Right renal cortex interstitium (tissue), 3 donors: ENCODE measurements at regions not wholly inside any gene's neighbourhood (a gene's known extent, or its start where the extent isn't known, plus 50 kb on each side); places are given as distances from the start of the nearest gene placed in this dataset.

ENCODE experiments used
- DNase-seq, 3 donors: peaks; one replicate each; pipeline ENCODE4 v3.0.0-alpha.2; 2013; ENCODE audit warnings: low read depth in 3 of 3, low spot score in 2 of 3

DNA sequence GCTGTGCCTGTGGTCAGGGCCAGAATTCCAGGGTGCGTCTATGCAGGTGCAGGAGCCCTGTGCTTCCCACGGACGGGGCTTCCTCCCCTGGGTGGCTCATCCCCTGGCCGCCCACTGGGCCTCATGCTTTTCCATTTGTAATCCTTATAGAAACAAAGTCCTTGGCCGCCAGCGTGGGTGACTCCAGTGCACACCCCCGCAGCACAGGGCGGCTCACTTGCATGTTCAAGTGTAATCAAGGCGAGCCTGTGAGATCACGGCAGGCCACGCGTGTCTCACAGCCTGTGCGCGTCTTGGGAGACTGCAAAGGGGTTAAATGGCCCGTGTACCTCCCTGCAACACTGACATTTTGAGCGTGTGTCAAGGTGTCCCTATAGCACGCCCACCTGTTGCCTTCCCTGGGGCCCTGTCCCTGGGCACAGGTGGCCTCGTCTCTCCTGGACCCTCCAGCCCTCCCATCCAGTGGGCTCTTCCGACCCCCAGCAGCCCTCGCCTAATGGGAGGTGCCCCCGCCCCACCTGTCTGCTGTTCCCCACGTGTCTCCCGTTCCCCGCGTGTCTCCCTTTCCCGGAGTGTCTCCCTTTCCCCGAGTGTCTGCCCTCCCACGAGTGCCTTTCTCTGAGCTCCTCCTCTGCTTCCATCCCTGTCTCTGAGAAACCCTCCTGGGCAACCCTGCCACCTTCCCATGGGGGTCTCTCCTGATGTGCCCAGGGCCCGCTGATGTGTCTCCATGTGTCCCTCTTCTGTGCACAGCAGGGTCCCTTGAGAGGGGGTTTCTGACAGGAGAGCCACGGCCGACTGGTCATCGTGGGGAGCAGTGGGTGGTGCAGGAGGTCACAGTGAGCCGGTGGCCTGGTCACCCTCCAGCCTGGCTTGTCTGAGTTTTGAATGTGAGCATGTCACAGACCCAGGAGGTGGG is 1215.3 kb downstream of the BRD1 start:
- no peak for DNase-seq

DNA sequence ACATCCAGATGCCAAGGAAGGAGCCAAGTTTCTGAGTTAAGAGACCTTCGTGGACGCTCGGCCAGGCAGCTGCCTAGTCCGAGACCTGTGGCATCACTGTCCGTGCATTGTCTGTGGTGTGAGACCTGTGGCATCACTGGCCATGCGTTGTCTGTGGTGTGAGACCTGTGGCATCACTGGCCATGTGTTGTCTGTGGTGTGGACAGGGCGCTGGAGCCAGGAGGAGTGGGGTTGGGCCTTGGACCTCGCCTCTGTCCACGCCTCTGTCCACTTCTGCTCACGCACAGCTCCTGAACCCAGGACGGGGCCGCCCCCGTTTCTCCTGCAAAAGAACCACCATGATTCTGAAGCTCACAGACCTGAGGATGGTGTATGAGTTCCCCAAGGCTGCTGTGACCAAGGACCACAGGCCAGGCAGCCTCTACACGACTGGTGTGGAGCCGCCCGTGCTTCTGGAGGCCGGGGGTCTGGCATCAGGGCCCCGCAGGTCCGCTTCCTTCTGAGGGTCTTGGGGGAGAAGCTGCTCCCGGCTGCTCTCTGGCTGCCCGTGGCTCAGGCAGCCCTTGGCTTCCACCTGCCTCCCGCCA is 1218.3 kb downstream of the BRD1 start:
- DNase-seq: no peak

DNA sequence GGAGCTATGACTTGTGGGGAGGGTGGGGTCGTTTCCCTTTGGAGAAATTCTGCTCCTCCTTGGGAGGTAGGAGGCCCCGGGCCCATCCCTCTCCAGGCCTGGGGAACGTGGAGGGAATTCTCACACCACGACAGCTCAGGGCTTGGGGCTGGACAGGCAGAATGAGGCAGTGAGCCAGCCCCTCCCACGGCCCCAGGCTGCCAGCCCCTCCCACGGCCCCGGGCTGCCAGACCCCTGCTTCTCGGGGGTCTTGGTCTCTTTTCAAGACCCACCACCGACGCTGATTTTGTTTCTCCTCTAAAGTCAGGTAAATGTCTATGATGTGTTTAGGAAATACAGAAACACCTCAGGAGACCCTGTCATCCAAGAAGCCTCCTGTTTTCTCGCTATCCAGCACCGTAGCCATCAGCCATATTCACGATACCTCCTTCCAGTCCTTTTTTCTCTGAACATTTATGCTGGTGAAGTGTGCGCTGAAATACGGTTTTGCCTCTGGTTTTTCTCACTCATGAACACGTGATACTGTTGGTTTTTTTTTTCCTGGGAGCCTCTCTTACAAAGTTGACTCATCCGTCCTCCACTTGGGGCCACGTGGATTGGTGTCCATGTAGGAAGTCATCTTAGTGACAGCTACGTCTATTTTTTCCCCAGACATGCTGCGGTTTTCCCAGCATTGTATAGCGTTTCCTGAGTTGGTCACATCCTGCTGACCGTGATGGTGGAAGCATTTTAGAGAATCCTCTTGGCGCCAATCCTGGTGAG is 1219.6 kb downstream of the BRD1 start:
- DNase-seq: no peak

DNA sequence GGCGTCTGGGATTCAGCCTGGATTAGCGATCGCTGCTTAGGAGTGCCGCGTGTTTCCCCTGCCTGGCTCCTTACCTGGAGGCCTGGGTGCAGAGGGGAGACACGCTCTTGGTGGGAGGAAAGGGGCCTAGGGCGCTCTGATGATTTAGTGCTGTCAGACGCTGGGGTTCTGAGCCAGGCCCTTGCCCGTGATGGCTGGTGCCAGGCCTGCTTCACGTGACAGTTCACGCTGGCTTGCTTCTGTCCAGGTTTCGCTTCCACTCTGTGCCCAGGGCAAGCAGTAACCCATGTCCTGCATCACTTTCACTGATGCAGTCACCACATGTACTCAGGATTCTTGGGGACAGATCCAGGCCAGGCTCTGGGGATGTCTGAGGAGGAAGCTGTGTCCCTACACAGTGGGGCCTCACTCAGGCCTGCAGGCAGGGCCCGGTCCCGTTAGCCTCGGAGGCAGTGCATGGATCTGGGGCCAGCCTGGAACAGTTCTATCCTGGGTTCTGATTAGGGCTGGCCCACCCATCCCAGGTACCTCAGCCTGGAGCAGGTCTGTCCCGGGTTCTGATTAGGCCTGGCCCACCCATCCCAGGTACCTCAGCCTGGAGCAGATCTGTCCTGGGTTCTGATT is 1220.9 kb downstream of the BRD1 start:
- DNase-seq: no peak

DNA sequence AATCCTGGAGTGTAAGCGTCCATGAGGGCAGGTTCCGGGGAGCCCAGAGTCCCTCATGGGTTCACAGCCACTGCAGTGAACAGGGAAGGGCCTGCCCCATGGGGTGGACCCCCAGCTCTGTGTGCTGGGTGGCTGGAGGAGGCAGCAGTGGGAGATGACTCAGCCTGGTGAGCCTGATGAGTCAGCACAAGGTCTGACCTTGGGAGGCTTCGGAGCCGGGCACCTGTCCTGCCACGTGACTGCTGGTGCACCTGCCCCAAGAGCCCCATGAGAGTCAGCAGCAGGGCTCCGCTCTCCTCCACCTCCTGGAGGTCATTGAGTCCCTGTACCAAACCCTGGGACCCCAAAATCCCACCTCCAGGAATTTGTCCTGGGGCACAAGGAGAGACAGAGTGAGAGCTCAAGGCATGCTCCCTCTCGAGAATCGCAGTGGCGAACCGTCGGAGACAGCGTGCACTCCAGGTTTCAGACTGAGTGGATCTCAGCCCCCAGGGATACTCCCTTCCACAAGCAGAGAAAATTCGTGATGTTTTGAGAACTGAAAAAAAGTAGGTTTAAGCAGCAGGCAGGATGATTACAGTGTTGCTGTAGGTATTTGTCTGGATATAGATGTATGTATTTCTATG is 1221.7 kb downstream of the BRD1 start:
- no peak for DNase-seq

DNA sequence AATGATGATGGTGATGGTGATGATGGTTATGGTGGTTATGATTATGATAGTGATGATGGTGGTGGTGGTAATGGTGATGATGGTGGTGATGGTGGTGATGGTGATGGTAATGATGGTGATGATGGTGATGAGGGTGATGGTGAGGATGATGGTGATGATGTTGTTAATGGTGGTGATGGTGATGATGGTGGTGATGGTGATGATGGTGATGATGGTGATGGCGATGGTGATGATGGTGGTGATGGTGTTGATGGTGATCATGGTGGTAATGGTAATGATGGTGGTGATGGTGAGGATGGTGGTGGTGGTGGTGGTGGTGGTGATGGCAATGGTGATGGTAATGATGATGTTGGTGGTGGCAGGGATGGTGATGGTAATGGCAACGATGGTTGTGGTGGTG is 1222.5 kb downstream of the BRD1 start:
- DNase-seq: no peak

DNA sequence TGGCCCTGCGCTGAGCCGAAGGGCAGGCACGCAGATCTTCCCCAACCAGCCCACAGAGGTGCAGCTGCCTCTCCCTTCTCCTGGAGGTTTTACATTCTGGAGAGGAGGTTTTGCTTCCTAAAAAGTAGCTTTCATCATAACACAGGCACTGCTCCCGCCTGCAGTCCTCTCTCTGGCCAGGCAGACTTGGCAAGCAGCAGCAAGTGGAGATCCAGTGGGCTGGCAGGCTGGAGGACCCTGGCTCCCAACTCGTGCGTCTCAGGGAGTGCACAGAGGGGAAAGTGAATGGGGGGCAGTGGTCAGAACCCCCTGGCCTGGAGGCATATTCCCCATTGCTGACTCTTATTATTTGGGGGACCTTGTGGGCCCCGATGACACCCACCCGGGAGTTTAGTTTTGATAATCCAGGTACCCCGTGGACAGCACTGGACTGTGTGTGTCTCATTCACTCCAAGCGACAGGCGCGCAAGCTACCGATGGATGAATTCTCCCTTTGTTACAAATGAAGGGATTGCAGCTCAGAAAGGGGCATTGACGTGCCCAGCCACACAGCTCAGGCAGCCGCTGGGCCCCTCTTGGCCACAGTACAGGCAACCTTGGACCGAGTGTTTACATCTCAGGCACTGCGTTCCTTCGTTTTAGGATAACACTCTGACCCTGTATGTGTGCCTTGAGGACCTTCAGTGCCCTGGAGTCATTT is 1223.9 kb downstream of the BRD1 start:
- DNase-seq: no peak

DNA sequence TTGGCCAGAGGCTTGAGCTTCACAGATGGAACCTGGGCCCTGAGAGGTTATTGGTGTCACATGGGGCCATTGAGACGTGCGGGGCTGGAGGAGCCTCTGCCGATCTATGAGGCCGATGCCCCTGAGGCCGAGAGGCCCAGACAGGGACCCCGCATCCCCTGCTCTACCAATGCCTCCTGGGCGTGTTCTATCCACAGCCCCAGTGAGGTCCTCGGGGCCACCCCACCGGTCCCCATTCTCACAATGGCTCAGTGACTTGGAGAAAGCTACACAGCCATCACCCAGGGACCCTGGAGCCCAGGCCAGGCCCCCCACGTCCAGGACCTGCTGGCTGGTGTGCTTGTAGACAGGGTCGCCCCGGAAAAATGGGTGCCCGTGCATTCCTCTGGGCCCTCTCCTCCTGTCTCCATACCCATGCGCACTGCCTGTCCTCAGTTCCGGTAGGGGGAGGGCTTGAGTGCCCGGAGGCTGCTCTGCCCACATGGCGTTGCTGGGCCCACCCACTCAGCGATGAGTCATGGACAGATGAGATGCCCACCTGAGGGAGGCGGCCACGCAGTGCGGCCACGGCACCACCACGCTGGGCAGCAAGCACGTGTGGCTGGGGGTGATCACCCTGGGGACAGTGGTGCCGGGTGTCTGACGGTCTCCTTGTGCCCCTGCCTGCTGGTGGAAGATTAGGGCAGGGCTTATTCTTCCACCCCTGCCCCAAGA is 1224.7 kb downstream of the BRD1 start:
- no peak for DNase-seq

DNA sequence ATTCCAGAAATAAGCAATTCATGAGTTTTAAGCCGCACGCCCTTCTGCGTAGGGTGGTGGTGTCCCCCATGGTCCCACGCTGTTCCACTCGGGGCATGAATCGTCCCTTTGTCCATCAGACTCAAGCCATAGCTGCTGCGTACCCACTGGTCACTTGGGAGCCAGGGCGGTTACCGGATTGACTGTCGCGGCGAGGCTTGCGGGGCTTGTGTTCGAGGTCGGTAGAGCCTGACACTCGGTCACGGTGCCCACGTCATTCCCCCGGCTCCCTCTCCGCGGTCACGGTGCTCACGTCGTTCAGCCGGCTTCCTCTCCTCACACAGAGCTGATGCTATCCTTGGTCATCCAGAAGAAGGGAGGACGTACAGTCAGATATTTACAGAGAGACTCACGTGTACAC is 1227.0 kb downstream of the BRD1 start:
- no peak for DNase-seq

DNA sequence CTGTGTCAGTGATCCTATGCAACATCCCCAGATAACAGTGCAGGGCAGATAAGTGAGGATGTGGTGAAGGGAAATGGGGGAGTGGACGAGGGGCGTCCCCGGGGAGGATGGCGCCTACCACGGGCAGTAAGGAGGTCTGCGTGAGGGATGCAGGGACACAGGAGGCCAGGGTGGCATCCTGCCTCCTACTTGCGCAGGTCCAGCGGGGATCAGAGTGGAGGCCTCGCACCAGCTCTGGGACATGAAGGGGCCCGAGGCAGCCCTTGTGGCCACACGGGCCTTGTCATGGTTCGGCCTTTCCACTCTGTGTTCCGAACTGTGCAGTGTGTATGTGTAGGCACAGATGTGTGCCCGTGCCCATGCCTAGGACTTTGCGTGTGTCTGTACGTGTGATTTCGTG is 1227.5 kb downstream of the BRD1 start:
- DNase-seq: no peak

DNA sequence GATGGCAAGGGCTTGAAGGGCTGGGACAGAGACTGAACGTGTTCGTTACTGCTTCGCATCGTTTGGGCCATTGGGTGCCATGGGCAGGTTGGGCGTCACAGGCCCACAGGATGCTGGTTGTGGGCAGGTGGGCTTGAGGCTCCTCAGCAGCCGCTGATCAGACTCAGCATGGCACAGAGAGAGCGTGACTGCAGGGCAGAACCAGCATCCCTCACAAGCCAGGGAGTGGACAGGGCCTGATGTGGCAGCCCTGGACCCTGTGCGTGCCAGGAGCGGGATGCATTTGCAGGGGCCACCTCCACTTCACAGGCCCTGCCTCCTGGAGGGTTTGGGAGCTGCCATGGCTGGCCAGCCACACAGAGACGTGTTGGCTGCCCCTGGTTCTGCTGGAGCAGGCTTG is 1228.3 kb downstream of the BRD1 start:
- no peak for DNase-seq

DNA sequence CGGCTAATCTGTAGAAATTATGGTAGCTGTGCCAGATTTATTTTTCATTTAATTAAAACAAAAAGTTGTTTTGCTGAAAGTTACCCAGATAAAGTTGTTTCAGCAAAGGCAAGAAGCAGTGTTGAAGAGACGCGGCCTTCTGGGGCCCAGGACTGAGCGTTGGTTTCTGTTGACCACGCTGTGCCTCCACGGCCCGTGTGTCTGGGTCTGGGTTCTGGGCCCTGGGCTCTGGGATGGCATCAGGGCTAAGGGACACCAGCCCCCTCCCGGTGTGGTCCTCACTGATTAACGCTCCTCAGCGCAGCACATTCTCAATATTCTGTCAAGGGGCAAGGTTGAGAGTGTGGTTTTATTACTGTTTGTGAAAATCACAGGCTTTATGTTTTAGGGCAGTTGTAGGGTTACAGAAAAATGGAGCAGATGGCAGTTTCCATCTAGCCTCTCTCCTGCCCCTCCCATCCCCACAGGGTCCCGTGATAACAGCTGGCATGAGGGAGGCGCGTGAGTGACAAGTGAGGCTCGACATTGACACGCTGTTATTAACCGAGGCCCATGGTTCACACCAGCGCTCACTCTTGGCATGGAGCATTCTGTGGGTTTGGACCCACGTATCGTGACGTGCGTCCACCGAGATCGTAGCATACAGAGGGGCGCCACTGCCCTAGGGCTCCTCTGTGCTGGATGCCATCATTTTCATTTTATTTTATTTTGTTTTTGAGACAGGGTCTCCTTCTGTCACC is 1231.4 kb downstream of the BRD1 start:
- DNase-seq: no peak

DNA sequence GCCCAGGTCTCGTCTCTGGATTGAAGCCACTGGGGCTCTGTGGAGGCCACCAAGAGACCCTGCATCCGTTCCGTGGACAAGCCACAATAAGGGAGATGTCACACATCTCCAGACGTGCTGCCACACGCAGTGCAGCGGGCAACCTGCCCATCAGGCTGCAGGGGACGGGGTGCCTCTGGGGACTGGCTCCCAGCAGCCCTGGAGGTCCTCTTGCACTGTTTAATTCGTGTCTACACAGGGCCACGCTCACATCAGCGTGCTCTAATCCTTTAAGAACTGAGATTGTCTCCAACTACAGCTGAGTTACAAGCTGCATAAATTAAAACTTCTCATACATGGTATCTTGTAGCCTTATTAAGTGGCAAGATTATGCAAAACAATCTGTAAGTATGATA is 1232.2 kb downstream of the BRD1 start:
- DNase-seq: no peak

DNA sequence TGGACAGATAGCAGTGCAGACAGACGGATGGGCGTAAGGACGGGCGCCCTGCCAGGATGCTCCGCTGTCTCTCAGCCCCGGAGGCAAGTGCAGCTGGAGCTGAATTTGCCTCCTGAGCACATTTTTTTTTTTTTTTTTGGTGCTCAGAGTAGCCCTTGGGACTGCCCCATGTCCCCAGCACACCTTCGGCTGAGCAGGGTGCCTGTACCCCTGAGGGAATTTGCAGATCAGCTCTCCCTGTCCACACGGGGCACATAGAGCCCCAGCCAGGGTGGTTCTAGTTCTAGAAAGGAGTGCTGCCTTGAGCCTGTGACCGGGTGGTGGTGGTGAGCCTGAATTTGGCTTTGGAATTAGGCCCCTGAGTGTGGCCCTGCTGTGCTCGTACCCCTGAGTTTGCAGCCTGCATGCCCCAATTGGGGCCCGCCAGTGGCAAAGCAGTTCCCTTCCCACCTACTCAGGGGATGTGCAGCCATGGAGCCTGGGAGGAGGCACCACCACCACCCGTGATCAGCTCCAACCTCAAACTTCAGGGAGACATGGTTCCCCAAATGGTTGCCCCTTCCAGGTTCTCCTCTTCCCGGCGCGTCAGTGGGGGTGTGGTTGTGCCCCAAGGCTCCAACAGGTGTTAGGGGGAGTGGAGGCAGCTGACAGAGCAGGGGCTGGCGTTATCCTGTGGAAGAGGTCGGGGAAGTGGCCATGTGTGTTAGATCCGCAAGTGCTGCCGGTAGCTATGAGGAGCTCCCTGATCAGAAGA is 1232.7 kb downstream of the BRD1 start:
- no peak for DNase-seq

DNA sequence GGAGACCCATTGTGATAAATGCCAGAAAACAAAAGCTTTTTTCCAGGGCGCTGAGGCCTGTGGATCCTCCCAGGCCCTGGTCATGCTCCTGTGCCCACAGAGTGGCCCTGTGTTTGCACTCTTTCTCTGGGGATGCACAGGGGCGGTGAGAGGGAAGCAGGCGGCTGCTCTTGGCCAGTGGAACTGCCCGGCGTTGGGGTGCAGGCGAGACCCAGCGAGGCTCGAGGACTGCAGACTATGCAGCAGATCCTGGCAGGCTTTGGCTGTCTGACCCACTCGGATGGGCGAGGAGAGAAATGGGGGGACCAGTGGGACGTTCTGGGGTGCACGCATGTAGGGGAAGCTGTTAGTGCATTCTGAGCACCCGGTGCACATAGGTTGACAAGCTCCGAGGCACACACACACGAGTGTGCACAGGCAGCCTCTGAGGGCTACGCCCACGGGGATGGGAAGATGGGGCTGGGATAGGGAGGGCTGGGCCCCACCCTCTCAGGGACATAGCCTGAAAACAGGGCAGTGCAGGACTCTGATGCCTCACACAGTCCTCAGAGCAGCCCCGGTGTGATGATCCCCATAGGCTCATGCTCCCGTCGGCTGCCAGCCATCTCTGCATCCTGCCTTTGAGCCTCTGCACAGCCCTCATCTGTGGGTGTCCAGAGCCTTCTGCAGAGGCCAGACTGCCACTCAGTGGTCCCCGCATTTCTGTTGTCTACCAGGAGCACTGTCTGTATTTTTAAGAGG is 1233.5 kb downstream of the BRD1 start:
- no peak for DNase-seq

DNA sequence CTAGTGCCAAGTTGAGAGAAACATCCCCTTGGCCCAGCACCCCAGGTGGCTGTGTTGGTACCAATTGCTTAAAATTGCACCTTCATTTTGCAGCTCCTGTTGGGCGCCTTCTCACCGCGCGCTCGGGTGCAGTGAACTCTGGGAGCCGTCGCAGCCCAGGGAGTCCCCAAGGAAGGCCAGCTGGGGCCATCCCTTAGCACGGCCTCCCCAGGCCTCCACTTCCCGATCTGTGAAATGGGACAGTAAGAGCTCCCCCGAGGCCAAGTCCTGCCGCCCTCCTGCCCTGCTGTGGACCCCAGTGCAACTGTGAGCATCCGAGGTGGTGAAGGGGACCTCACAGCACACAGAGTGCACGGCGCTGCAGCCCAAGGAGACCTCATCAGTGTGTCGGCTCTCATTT is 1234.1 kb downstream of the BRD1 start:
- no peak for DNase-seq

DNA sequence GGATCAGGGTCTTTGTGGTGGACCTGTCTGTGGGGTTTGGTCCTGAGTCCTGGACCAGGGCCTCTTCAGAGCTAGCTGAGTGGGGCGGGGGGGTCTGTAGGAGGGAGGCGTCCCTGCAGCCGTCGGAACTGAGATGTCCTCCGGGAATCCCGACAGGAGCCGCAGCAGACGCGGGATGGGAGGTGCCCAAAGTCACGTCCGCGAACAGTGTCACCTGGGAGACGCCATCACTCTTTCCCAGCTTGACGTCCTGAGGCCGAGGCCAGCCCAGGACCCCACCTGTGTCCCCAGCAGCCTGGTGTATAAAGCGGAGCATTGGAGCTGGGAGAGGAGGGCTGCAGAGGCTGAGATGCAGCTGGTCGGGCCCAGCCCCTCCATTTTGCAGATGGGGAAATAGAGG is 1234.7 kb downstream of the BRD1 start:
- DNase-seq: no peak
